ENCODE measurements at regions not wholly inside any gene's neighbourhood (a gene's known extent, or its start where the extent isn't known, plus 50 kb on each side); places are given as distances from the start of the nearest gene placed in this dataset.
"Not testable (repeated sequence)": the region's sequence is repeated elsewhere in the genome, so short reads cannot be mapped to it uniquely, and the experiment has no call there.

DNA sequence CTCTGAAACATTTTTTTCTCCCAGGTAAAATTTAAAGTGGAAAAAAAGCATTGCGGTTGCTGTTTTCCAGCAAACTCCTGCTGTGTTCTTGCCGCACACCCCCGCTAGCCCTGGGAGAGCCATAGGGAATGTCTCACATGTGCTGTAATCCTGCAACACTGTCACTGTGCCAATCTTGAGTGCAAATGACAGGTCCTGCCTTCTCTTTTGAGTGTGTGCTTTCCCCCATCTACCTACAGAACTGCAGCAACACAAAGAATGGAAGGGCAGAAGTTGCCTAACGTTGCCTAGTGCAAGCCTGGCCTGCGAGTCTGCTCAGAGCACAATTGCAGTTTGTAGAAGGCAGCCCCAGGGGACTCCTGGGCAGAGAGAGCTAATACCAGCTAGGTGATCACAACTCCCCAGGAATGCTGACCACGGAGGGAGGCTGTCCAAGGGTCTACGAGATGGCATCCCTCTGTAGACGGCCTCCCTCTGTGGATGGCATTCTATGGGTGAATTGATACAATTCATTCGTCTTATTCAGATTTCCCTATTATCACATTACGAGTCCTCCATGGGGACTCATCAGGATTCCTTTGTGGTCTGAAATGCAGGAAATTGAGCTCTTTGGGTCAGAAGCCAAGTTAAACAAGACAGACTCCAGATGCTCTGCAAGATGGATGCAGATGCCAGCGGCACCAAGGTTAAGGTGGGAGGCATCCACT, 172.6 kb upstream of the S1PR3 start:
- DNase-seq = peak; percentile 86

- no peak for DNase-seq
Observed at GRCh38 chr9:88819476-88819875, 171.8 kb upstream of the S1PR3 start.

DNA sequence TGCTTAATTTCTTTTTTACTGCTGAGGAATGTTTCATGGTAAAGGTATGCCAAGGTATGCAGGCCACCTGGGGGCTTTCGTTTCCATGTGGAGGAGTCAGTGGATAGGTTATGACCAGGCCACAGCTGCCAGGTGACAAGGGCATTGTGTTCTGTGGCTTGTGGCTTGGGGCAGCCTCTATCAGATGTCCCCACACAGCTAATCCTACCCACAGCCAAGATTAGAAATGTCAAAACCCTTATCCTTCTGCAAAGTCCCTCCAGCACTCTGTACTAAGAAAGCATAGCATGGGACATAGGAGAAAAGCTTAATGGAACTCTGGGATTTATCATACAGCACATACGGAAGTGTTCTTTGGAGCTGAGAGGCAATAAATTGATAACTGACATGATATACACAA, 171.2 kb upstream of the S1PR3 start:
- no peak for DNase-seq

GRCh38 chr9:88821033-88821745, 170.1 kb upstream of the S1PR3 start:
- DNase-seq = no peak

DNA sequence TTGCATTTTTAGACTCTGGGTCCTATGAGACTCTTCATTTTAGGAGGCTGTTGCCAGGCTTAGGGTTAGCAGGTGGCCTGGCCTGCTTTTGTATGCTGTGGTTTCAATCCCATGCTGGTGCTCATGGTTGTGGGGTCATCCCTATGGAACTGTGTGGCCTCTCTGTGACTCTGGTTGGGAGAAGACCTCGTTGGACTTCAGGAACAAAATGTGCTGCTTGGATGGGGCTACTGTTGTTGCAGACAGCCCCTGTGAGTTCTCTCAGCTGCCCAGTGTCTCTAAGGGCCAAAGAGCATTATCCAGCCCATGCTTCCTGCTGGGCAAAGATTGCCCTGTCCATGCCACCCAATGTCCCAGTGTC, 169.5 kb upstream of the S1PR3 start:
- DNase-seq = no peak

DNA sequence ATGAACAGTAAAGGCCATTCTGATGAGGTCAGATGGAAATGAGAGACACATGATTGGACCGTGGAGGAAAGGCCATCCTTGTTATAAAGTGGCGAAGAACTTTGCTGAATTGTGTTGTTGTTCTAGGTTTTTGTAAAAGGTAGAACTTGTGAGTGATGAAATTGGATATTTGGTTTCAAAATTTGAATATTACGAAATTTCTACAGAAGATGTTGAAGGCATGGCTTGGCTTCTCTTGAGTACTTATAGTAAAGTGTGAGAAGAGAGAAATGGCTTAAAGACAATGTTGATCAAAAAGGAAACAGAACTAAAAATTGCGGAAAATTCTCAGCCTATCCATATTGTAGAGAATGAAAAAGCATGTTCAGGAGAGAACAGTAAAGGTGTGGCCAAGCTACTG, 166.6 kb upstream of the S1PR3 start:
- DNase-seq = no peak

DNA sequence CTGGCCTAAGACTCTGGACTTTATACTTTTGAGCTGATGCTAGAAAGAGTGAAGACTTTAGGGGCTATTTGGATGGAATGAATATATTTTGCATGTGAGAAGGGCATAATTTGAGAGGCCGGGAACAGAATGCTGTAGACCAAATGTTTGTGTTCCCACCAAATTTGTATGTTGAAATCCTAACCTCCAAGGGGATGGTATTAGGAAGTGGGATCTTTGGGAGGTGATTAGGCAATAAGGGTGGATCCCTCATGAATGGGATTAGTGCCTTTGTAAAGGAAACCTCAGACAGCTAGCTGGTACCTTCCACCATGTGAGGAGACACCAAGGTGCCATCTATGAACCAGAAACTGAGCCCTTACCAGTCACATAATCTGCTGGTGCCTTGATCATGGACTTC, 165.1 kb upstream of the S1PR3 start:
- peak; percentile 36 for DNase-seq

GRCh38 chr9:88826771-88827181, 164.5 kb upstream of the S1PR3 start:
- peak; percentile 90 for DNase-seq

- no peak for DNase-seq
Observed at GRCh38 chr9:88828018-88828417, 163.2 kb upstream of the S1PR3 start.

DNA sequence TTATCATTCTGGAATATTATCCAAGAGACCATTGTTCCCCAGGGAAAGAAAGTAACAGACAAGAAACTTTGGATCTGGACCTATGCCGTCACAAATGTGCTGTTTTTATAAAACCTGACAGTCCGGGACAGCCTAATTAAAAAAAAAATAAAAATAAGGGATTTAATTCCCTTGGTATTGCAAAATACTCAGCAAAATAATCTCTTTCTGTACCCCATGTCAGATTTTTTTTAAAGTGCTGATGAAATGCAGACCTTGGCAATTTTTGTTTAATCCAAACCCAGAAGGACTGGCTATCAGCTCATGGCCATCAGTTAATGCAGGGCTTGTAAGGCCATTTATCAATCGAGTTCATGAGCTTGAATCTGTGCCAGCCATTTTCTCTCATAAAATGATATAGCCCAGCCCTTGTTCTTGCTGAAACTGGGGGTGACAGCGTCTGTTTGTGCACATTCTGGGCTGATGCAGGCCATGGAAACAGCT, 162.7 kb upstream of the S1PR3 start:
- DNase-seq = no peak

DNA sequence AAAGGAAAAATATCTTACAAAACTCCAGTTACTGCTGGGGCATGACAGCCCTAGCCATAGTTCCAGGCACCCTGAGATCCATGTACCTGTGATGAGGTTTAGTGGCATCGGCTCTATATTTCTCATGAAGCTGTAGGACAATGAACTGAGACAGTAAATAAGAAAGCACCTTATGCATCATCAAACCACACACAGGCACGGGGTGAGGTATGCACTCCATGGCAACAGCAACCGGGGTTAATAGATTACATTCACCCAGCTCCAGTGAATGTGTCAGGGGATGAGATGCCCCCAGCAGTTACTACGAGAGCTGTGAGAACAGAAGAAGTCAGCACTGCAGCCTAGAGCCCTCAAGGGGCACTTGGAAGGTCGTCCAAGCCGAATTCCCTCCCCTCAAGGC, 162.0 kb upstream of the S1PR3 start:
- DNase-seq = no peak

DNA sequence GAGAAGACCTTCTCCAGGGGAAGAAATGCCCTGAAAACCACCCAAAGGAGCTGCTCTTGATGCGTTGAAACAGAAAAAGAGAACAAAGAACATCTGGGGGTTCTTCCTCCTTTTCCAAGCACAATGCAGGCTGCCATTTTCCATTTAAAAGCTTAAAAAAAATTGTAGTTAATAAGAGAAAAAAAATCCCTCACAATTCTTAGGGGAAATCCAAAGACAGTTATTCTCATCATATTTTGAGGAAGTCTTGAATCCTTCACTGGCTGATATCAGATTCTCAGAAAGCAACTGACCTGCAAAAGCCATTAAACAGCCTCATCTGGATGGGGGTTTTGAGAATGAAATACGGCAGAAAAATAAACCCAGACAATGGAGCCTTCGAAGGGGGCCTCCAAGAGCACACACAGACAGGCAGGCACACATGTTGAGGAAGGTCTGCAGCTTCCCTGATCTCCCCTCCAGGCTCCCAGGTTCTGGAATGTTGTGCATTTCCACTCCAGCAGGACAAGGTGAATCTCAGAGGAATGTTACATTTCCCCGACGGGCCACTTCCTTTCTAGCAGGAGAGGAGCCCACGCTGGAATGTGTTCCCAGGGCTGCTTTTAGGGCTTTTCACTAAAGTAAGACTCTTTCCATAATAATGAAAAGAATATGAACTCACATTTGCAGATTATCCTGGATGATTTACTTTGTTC, 159.4 kb upstream of the S1PR3 start:
- no peak for DNase-seq

GRCh38 chr9:88833946-88834345, 157.3 kb upstream of the S1PR3 start:
- DNase-seq = no peak

GRCh38 chr9:88835038-88835466, 156.2 kb upstream of the S1PR3 start:
- DNase-seq = peak; percentile 45

DNA sequence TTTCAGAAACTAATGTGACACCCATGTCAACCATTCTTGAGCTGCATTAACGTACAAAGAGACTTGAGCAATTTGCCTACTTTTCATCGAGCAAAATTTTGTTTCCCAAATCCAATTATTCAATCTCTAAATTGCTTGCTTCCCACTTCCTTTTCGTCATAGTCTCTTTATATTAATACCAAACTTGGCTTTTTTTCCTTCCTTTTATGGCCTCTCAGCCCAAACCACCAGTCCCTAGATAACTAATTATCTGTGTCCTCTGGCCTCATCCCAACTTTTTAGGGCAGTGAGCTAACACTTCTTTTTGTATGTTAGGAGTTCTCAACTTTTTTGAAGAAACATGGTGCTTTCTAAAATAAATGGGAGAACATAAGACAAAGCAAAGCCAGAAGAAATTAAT, 155.5 kb upstream of the S1PR3 start:
- DNase-seq = no peak

GRCh38 chr9:88837731-88838130, 153.5 kb upstream of the S1PR3 start:
- DNase-seq = no peak

GRCh38 chr9:88849878-88850277, 141.4 kb upstream of the S1PR3 start:
- DNase-seq = not testable (repeated sequence)

- DNase-seq = peak; percentile 91
Observed at GRCh38 chr9:88852794-88853193, 138.5 kb upstream of the S1PR3 start.

DNA sequence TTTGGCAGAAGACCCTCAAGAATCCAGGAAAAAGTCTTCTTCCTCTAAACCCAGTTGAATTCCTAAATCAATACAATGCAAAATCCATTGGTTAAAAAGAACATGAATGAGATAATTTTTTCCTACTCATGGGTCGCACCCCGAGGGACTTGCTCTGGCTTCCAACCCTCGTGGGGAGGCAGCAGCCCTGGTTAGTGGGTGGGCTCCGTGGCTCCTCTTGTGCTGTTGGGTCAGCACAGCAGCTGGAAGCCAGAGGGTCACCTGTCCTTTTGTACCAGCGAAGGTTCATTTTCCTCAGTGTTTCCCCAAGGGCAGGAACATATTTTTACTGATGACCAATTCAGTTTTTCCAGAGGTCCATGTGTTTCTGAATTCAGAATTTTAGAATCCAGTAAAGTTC, 120.6 kb upstream of the S1PR3 start:
- DNase-seq = no peak

GRCh38 chr9:88871669-88872068, 119.6 kb upstream of the S1PR3 start:
- no peak for DNase-seq

DNA sequence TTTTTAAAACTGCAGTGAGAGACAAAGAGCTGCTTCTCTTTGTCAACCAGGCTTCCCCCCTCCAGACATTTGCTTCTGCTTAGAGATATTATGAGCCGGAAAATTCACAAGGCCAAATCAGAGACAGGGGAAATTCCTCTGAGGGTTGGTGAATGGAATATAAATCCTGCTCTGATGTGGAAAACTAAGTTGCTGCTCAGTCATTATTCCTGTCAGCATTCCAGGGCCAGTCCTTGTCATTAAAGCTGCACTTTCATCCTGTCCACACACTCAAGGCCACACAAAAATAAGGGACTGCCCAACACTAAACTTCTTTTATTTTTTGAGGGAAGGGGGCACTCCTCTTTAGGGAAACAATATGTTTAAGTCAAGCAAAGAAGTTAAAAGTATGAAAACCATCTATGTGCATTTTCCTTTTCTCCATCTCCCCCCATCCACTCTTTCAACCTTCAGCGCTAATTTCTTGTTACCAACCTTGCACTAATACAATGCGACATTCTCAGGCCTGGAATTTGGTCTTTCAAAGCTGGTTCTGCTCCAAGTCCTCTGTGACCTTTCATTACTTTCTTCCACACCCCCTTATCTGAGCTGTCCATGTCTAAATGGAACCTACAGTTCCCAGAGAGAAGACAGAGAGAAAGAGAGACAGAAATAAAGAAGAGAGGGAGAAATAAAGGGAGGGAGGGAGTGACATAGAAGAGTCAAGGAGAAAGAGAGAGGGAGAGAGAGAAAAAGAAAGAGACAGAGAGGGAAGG, 118.9 kb upstream of the S1PR3 start:
- DNase-seq = no peak

GRCh38 chr9:88873635-88874034, 117.6 kb upstream of the S1PR3 start:
- DNase-seq = no peak

- DNase-seq = no peak
Observed at GRCh38 chr9:88874391-88874790, 116.9 kb upstream of the S1PR3 start.
